ENCODE measurements at regions not wholly inside any gene's neighbourhood (a gene's known extent, or its start where the extent isn't known, plus 50 kb on each side); places are given as distances from the start of the nearest gene placed in this dataset.
"Not testable (repeated sequence)": the region's sequence is repeated elsewhere in the genome, so short reads cannot be mapped to it uniquely, and the experiment has no call there.

- DNase-seq (ENCODE audit: insufficient read length, low spot score) (peak; percentile 2), FAIRE-seq (no peak)
Measured at GRCh38 chr9:117936185-117937130, 232.3 kb downstream of the TLR4 start.

GRCh38 chr9:117938086-117938485 is 233.9 kb downstream of the TLR4 start:
- FAIRE-seq (no peak), DNase-seq (ENCODE audit: insufficient read length, low spot score) (no peak)

DNA sequence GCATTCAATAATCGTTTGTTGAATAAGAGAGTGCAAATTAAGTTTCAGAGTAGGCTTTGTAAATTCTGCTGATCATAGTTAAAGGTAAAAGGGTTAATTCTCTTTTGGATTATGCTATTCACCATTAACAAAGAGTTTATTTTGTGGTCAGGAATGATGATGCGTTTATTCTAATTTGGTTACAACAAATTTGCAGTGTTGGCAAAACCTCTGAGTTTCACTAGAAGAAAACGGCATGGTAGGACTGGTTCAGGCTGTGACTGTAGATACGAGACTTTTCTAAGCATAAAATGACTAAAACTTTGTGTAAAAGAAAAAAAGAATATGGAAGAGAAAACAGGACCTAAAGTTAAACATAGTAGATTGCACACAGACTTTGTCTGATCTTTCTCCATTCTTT is 234.7 kb downstream of the TLR4 start:
- no peak for DNase-seq (ENCODE audit: insufficient read length, low spot score)
- FAIRE-seq = no peak

DNA sequence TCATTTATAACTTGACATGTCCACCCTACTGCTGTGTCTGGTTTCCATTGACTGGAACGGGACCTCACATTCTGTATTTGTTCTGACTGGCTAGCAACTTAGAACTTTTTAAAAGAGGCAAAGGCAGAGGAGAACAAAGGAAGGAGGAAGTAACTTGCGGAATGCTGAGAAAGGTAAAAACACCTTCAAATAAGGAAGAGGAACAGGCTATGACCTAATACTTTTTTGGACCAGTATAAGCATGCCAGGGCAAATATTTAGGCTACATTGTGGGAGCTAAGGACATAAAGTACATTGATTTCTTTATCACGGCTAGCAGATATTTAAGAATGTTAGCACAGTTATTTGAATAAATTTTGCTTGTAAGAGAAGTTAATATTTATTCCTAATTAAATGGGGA is 240.5 kb downstream of the TLR4 start:
- FAIRE-seq; DNase-seq (ENCODE audit: insufficient read length, low spot score): not testable (repeated sequence)

GRCh38 chr9:117945286-117945685 is 241.1 kb downstream of the TLR4 start:
- no peak for DNase-seq (ENCODE audit: insufficient read length, low spot score)
- no peak for FAIRE-seq

DNA sequence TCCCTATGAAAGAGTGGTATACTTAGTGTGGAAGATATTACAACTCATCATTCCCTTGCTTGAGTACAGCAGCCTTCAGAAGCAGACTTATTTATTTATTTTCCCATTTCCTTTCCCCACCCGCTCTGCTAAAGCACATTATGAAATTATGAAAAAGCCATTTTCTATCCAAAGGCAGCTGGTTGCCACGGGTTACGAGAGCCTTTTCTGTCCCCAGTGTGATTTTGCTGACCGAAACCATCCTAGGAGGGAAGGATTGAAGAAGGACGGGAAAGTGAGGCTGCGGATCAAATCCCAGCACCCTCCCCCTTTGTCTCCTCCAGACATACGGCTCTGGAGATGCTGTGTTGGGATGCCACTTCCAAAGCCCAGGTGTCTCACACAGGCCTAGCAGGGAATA is 246.9 kb downstream of the TLR4 start:
- no peak for DNase-seq (ENCODE audit: insufficient read length, low spot score)
- no peak for FAIRE-seq

DNA sequence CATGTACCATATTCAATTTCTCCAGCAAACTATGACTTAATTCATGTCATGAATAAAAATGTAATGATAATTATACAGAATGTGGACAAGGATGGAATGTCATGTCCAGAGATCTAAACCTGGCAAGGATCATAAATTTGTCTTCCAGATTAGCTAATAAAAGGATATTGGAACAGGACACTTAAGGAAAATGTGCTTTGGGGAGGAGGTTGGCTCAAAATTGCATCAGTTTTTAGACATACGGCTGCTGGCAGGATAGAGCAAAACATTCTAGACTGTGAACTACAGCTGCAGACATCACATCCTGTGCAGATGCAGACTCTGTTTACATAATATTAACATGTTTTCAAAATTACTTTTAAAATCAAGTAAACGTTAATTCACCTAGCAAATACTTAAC is 248.4 kb downstream of the TLR4 start:
- DNase-seq (ENCODE audit: insufficient read length, low spot score) (no peak), FAIRE-seq (no peak)

DNA sequence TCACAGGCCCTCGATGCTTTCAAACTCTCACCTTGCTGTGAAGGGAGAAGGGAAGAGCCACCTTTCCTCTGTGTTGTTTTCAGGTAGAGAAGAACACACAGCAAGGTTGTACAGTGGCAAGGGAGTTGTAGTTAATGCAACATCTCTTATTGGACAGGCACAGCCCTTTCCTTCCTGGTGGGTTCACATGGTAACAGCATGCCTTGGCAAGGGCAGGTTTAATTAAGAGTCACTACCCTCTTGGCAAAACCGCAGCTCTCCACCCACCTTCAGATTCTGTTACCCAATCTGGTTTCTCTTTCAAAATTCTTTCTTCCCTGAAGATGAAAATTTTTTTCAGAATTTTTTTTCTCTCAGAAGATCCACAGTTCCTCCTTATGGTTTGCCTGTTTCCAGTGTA is 253.1 kb downstream of the TLR4 start:
- no peak for FAIRE-seq
- DNase-seq (ENCODE audit: insufficient read length, low spot score) = no peak

- no peak for DNase-seq (ENCODE audit: insufficient read length, low spot score)
Measured at GRCh38 chr9:117958726-117959125, 254.5 kb downstream of the TLR4 start.

DNA sequence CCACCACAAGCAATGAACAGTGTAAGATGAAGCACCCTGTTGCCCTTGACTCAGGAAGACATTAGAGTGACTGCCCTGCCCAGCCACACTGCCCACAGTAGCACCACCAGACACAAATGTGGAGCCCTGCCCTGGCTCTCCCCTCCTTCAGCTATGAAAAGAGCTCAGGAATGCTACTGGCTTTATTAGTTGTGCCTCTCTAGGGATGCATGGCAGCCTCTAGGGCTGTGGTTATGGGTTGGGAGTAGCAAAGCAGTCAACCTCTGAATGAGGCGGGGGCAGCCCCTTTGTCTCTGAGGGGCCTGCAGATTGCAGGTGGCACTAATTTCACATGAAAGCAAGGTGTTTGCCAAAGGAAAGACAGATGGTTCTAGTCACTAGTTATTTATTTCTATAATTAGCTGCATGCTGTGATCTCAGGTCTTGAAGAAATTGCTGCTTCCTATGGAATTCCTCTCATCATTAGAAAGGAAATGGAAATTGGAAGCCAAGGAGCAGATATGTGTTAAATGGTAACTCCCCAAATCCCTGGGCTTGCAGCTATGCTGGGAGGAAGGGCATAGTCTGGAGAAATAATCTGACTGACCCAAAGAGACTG is 259.4 kb downstream of the TLR4 start:
- FAIRE-seq = no peak

More at GRCh38 chr9:117958726-117959125, 254.5 kb downstream of the TLR4 start:
- FAIRE-seq = no peak

GRCh38 chr9:117970276-117971050 is 266.3 kb downstream of the TLR4 start:
- DNase-seq (ENCODE audit: insufficient read length, low spot score) = no peak
- FAIRE-seq = no peak

More for the DNA sequence above, 259.4 kb downstream of the TLR4 start:
- DNase-seq (ENCODE audit: insufficient read length, low spot score) = no peak

DNA sequence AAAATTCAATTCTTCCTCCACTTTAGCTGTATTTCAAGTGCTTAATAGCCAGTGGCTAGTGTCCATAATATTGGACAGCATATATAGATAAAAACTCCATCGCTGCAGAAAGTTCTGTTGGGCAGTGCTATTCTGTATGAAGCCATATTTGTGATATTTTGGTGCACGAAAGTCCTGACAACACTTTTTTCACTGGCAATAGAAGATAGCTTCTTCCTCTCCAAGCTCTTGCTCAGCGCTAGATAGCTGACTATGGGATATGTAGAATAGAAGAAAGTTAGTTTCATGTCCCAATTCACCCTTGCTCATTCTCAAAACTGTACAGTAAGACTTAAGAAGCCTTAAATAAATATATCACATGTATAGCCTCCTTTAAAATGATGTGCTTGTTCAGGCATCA is 269.9 kb downstream of the TLR4 start:
- no peak for FAIRE-seq
- no peak for DNase-seq (ENCODE audit: insufficient read length, low spot score)

DNA sequence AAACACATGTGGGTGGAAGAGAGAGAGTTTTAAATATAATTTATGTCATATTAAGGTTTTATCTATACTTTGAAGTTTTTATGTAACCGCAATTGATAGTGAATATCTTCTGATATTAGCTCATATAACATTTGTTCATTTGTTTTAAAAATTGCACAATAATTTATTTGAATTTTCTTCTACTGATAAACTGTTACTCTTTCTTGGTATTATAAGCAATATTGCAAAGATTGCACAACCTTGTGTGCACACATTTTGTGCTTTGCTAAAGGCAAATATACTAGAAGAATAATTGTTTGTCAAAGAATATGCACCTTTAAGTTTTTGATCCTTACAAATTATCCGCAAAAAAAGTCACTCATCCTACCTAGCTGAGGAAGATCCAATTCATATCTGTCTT is 275.7 kb downstream of the TLR4 start:
- DNase-seq (ENCODE audit: insufficient read length, low spot score) (no peak), FAIRE-seq (no peak)

GRCh38 chr9:117987945-117988344 is 283.7 kb downstream of the TLR4 start:
- FAIRE-seq (no peak), DNase-seq (ENCODE audit: insufficient read length, low spot score) (no peak)

DNA sequence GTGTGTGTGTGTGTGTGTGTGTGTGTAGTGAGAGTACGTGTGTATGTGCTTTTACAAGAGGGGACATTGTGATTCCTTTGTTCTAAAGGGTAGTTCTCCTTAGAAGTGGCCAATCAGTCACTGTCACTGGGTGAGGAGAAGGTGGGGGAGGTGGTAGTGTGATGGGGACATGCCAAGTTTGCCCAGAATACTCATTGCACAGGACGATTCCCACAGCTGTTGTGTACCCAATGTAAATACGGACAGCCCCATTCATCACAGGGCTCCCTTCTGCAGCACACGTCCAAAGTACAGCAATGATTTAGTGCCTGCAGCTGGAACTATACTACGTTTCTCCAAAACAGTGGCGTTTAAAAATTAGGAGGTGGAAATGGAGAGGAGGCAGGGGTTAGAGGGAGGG is 287.8 kb downstream of the TLR4 start:
- no peak for FAIRE-seq
- DNase-seq (ENCODE audit: insufficient read length, low spot score) = no peak

DNA sequence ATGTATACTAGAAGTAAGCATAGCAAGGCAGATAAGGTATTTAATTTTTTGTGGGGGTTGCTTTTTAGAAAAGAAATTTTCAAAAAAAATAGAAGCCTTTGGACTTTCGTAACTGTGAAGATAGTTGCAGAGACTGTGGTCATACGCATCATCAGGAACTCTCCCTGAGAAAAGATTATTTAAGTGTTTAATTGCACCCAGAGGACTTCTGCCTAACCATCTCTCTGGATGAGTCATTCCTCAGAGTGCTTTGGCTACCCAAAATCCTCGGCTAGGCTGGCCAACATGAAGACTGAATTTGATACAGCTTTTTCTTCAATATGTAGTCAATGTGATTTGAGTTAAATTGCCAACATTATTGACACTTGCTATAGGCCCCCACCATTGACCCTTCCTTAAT is 296.4 kb downstream of the TLR4 start:
- no peak for FAIRE-seq
- no peak for DNase-seq (ENCODE audit: insufficient read length, low spot score)

DNA sequence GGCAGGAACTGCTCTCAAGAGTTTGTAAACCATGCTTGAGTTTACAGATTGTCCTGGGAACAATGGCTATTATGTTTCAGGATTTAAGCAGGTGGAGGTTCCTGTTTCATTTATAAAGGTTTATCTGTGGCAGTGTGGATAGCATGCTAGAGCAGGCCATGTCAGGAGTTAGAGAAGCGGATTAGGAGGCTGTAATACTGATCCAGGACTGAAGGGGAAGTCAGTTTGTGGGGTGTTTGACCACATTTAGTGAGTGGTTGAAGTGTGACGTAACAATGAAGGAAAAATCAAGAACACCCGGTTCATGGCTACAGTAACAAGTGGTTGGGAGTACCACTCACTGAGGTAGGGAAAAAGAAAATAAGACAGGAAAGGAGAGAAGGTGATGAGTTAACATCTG is 299.0 kb downstream of the TLR4 start:
- DNase-seq (ENCODE audit: insufficient read length, low spot score) (no peak), FAIRE-seq (no peak)

- DNase-seq (ENCODE audit: insufficient read length, low spot score) = no peak
- FAIRE-seq = no peak
Measured at GRCh38 chr9:118008246-118008645, 304.0 kb downstream of the TLR4 start.

- FAIRE-seq = no peak
- DNase-seq (ENCODE audit: insufficient read length, low spot score) = no peak
Measured at GRCh38 chr9:118009614-118010013, 305.4 kb downstream of the TLR4 start.

- DNase-seq (ENCODE audit: insufficient read length, low spot score) = no peak
- no peak for FAIRE-seq
Measured at GRCh38 chr9:118017607-118018122, 313.5 kb downstream of the TLR4 start.

DNA sequence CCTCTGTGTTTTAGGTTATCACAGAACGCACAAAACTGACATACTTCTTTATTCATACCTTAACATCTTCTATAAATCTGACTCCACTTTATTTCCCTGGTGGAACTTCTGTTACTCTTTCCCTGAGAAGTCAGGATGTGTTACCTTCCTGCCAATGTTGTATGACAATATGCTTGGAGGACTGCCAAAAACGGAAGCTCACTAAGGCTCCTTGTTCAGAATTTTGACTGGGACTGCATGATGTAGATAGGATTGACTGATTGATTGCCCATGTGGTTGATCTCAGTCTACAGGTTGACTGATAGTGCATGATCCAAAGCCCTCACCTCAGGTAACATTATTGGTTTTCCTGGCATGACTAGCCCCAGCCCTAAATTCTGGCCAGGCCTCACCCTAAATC is 319.4 kb downstream of the TLR4 start:
- FAIRE-seq (no peak), DNase-seq (ENCODE audit: insufficient read length, low spot score) (no peak)
